SH-SY5Y (cell line): ENCODE measurements at regions not wholly inside any gene's neighbourhood (a gene's known extent, or its start where the extent isn't known, plus 50 kb on each side); places are given as distances from the start of the nearest gene placed in this dataset.

Source experiments
- GATA2 ChIP-seq: IDR thresholded peaks from 2 replicates; pipeline ENCODE4 v1.6.1; 2011; ENCODE audit warnings: mild to moderate bottlenecking, low read depth, low read length
- GATA3 ChIP-seq: IDR thresholded peaks from 2 replicates; pipeline ENCODE4 v1.6.1; 2011; ENCODE audit warnings: low read depth, mild to moderate bottlenecking, low read length, moderate library complexity

GRCh38 chr7:125467996-125468854 lies 538.6 kb upstream of the POT1 start:
- TF ChIP-seq GATA2 = no peak
- no peak for TF ChIP-seq GATA3
